Lower lobe of right lung (tissue), 2 donors: ENCODE measurements at regions not wholly inside any gene's neighbourhood (a gene's known extent, or its start where the extent isn't known, plus 50 kb on each side); places are given as distances from the start of the nearest gene placed in this dataset.

Source experiments
- ATAC-seq, 2 donors: fragments of 200-7000 bp; cut with Tn5 transposase; one replicate each; pipeline ENCODE4 v1.9.1; 2020 to 2022; ENCODE audit warnings: mild to moderate bottlenecking in 2 of 2, moderate library complexity in 2 of 2
- DNase-seq: peaks from one replicate; pipeline ENCODE4 v3.0.0-alpha.2; 2020
- H3K27ac ChIP-seq: fragments of 200-600 bp; one replicate; pipeline ENCODE4 v1.8.0; 2022
- H3K27me3 ChIP-seq: fragments of 200-600 bp; one replicate; pipeline ENCODE4 v1.8.0; 2022; ENCODE audit warnings: low read depth
- H3K36me3 ChIP-seq: fragments of 200-600 bp; one replicate; pipeline ENCODE4 v1.8.0; 2022; ENCODE audit warnings: mild to moderate bottlenecking
- H3K4me1 ChIP-seq: fragments of 200-600 bp; one replicate; pipeline ENCODE4 v1.8.0; 2022
- H3K4me3 ChIP-seq: fragments of 200-600 bp; one replicate; pipeline ENCODE4 v1.8.0; 2022; ENCODE audit warnings: mild to moderate bottlenecking
- H3K9me3 ChIP-seq: fragments of 200-600 bp; one replicate; pipeline ENCODE4 v1.8.0; 2022
- CTCF ChIP-seq: fragments of 200-600 bp; IDR thresholded peaks from one replicate; pipeline ENCODE4 v1.8.0; 2022; ENCODE audit warnings: antibody characterized with exemption, mild to moderate bottlenecking
- intact Hi-C: fragments of 100-400 bp; cut with DNase I; formaldehyde crosslinking; loops from one replicate; pipeline ENCODE4 v1.11.0; 2022
- donor health status: DM: no; HTN: yes; CAD: no; lungs with severe emphysema.

GRCh38 chr16:65787921-65788320 is 578.6 kb upstream of the CDH5 start:
- DNase-seq = no peak
- Histone ChIP-seq H3K36me3 (no peaks in the 10 kb centered on the region), H3K4me1 (no peaks in the 10 kb centered on the region), H3K9me3 (no peaks in the 10 kb centered on the region), H3K4me3 (no peak overlapping the region), H3K27me3 (no peaks in the 10 kb centered on the region), H3K27ac (no peak overlapping the region)
- no peak for ATAC-seq
- TF ChIP-seq CTCF = no peak
- intact Hi-C loops = no loop called here

DNA sequence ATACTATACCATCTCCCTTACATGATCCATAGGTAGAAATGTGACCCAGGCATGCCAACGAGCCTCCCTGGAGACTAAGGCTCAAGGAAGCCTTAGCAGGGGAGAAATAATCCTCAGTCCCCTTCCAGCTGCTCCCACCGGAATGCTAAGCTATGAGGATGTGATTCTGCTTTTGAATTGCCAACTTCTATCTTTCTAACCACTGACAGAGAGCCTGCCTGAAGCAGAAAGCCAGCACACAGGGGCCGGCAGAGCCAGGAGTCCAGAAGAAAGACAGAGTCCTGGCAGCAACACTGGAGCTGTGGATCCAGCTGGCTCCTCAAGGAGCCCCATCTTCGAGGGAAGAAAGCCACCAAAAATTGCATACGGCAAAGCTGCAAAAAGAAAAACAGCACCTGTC is 579.6 kb upstream of the CDH5 start:
- no peak for DNase-seq
- H3K9me3 ChIP-seq = no peaks in the 10 kb centered on the region
- no peak for TF ChIP-seq CTCF
- no peak overlapping the region for H3K27ac ChIP-seq
- no peaks in the 10 kb centered on the region for H3K36me3 ChIP-seq
- ATAC-seq = peak in 1 of 2 donors; percentile 29
- no peaks in the 10 kb centered on the region for H3K4me1 ChIP-seq
- intact Hi-C loops = no loop called here
- no peaks in the 10 kb centered on the region for H3K27me3 ChIP-seq
- H3K4me3 ChIP-seq = no peak overlapping the region

DNA sequence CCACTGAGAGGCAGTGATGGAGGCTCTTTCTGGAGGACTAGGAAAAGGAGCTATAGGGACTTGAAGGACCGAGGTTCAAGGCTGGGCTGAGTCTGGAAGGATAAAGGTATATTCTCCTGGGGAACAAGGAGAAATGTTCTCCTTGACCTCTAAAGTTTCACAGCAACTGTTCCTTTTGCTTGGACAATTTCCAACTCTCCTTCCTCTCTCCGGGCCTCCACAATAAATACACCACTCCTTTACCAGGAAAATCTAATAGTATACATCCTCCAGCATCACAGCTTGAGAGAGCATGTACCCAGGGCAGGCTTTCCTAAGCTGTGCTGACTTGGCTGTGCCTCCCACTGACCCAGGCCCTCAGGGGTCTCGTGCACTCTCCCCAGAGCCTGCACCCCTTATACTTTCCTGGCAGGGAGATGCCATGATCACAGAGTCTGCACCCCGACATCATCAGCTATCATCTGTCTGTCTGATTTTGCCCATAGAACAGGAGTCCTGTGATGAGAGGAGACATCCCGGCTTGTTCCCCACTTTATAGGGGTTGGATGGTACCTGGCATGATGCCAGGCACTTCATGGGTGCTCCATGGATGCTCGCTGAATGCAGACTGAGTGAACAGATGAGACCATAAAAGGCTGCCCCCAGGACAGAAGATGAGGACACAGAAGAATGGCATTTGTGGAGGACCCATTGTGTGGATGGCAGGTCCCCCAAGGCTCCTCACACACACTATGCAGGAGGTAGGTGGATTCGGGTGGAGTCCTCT is 582.6 kb upstream of the CDH5 start:
- no peaks in the 10 kb centered on the region for H3K27me3 ChIP-seq
- no peaks in the 10 kb centered on the region for H3K36me3 ChIP-seq
- ATAC-seq (no peak), DNase-seq (no peak)
- H3K4me1 ChIP-seq = no peaks in the 10 kb centered on the region
- H3K9me3 ChIP-seq = no peaks in the 10 kb centered on the region
- H3K4me3 ChIP-seq = no peak overlapping the region
- no peak overlapping the region for H3K27ac ChIP-seq
- intact Hi-C loops = no loop called here
- no peak for TF ChIP-seq CTCF

DNA sequence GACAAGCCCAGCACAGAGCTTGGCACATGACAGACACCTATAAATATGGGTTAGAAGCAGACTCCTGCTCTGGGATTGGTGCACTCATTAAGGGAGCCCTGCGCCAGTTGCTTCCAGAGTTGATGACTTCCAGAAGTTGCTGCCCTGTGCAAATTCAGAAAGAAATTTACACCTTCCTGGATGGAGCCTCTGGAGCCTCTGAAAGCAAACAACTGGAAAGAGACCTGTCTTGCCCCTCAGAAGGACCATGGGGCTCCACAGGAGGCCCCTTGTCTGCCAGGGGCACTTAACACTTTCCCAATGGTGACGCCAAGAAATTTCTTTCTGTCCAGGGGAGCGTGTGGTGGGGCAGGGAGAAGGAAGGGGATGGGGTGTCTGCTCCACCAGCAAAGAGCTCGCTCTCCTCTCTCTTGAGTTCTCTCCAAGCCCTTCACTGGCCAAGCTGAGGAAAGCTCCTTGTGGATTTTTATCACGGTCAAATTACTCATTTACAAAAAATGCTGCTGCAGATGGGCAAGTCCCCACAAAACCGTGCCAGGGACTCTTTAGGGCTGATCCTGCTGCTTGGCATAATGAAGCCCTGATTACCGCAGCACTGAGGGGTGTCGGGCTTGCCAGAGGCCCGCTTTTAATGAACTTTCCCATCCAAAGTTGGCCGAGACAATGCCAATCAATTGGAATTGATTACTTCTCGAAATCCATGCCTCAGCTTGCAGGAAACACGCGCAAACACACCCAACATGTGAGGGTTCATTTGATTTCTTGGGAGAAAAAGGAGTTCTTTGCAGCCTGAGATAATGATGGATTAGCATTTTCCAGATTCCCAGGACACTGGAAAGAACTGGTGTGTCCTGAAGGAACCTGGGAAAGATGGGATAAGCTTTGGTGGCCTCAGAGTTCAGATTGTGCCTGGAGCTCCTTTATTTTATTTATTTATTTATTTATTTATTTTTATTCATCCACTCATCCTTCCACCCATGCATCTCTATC is 583.6 kb upstream of the CDH5 start:
- H3K27ac ChIP-seq = no peak overlapping the region
- no peaks in the 10 kb centered on the region for H3K4me1 ChIP-seq
- TF ChIP-seq CTCF = no peak
- ATAC-seq (no peak), DNase-seq (no peak)
- intact Hi-C loops = no loop called here
- H3K36me3 ChIP-seq = no peaks in the 10 kb centered on the region
- H3K9me3 ChIP-seq = no peaks in the 10 kb centered on the region
- H3K4me3 ChIP-seq = no peak overlapping the region
- no peaks in the 10 kb centered on the region for H3K27me3 ChIP-seq

DNA sequence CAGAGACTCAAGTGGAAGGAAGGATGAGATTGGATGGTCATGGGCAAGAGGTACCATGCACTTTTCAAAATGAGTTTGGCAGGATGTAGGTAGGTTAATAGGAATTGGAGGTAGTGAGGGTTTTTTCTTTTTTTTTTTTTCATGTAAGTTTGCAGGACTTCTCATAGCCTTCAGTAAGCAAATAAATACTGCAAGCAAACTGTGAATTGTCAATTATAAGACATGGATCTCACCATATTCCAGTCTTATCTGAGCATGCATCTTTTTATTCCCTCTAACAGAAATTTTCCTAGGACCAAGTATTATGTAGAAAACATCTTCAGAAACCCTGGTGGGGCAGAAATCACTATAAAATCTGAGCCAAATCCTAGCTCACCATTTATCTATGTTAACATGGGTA is 584.6 kb upstream of the CDH5 start:
- Histone ChIP-seq H3K9me3 (no peaks in the 10 kb centered on the region), H3K4me1 (no peaks in the 10 kb centered on the region), H3K27ac (no peak overlapping the region), H3K27me3 (no peaks in the 10 kb centered on the region), H3K36me3 (no peaks in the 10 kb centered on the region), H3K4me3 (no peak overlapping the region)
- DNase-seq = no peak
- no peak for ATAC-seq
- TF ChIP-seq CTCF = no peak
- intact Hi-C loops = no loop called here
